HG02973 (cell line): ENCODE measurements at regions not wholly inside any gene's neighbourhood (a gene's known extent, or its start where the extent isn't known, plus 50 kb on each side); places are given as distances from the start of the nearest gene placed in this dataset.
"Not testable (repeated sequence)": the region's sequence is repeated elsewhere in the genome, so short reads cannot be mapped to it uniquely, and the experiment has no call there.

ENCODE experiments used
- ATAC-seq: cut with Tn5 transposase; IDR thresholded peaks from one replicate; pipeline ENCODE4 v1.9.1; 2021; ENCODE audit warnings: moderate library complexity; ENCODE audit not compliant: unreplicated experiment

GRCh38 chr3:22373182-22373581 lies 622.2 kb upstream of the ZNF385D start:
- no peak for ATAC-seq

GRCh38 chr3:22373827-22374226 lies 622.8 kb upstream of the ZNF385D start:
- no peak for ATAC-seq

GRCh38 chr3:22377421-22377820 lies 626.4 kb upstream of the ZNF385D start:
- ATAC-seq = no peak

- ATAC-seq = no peak
Measured at GRCh38 chr3:22378869-22379268, 627.9 kb upstream of the ZNF385D start.

- no peak for ATAC-seq
Measured at GRCh38 chr3:22380253-22380652, 629.2 kb upstream of the ZNF385D start.

- not testable (repeated sequence) for ATAC-seq
Measured at GRCh38 chr3:22381564-22381963, 630.6 kb upstream of the ZNF385D start.

GRCh38 chr3:22383285-22383684 lies 632.3 kb upstream of the ZNF385D start:
- ATAC-seq = no peak

GRCh38 chr3:22386107-22386506 lies 635.1 kb upstream of the ZNF385D start:
- ATAC-seq = no peak

- ATAC-seq = no peak
Measured at GRCh38 chr3:22392286-22392685, 641.3 kb upstream of the ZNF385D start.

- no peak for ATAC-seq
Measured at GRCh38 chr3:22392859-22393258, 641.8 kb upstream of the ZNF385D start.

- ATAC-seq = no peak
Measured at GRCh38 chr3:22399566-22399965, 648.6 kb upstream of the ZNF385D start.

GRCh38 chr3:22401499-22401898 lies 650.5 kb upstream of the ZNF385D start:
- ATAC-seq = no peak

- ATAC-seq = no peak
Measured at GRCh38 chr3:22414239-22414638, 663.2 kb upstream of the ZNF385D start.

GRCh38 chr3:22416838-22417446 lies 665.9 kb upstream of the ZNF385D start:
- not testable (repeated sequence) for ATAC-seq

- ATAC-seq = no peak
Measured at GRCh38 chr3:22419261-22419660, 668.3 kb upstream of the ZNF385D start.

GRCh38 chr3:22421589-22421988 lies 670.6 kb upstream of the ZNF385D start:
- ATAC-seq = no peak

GRCh38 chr3:22431334-22431733 lies 680.3 kb upstream of the ZNF385D start:
- no peak for ATAC-seq

- no peak for ATAC-seq
Measured at GRCh38 chr3:22439626-22440025, 688.6 kb upstream of the ZNF385D start.

- no peak for ATAC-seq
Measured at GRCh38 chr3:22441711-22442110, 690.7 kb upstream of the ZNF385D start.

- no peak for ATAC-seq
Measured at GRCh38 chr3:22443571-22444233, 692.7 kb upstream of the ZNF385D start.

GRCh38 chr3:22445336-22445735 lies 694.3 kb upstream of the ZNF385D start:
- not testable (repeated sequence) for ATAC-seq

- ATAC-seq = no peak
Measured at GRCh38 chr3:22450786-22451400, 699.9 kb upstream of the ZNF385D start.
